OCI-LY1 (cell line): ENCODE measurements at regions not wholly inside any gene's neighbourhood (a gene's known extent, or its start where the extent isn't known, plus 50 kb on each side); places are given as distances from the start of the nearest gene placed in this dataset.

Experiments
- H2AFZ ChIP-seq: fragments of 200-600 bp; sonication (generic), shearing (Covaris generic); 2 replicates; pipeline ENCODE4 v1.6.0; 2014; ENCODE audit warnings: antibody characterized with exemption, mild to moderate bottlenecking, low read length
- H3F3A ChIP-seq: fragments of 200-600 bp; sonication (generic), shearing (Covaris generic); 2 replicates; pipeline ENCODE4 v1.6.0; 2014; ENCODE audit warnings: mild to moderate bottlenecking, antibody characterized with exemption, low read length, moderate library complexity; ENCODE audit not compliant: insufficient read depth
- H3K27ac ChIP-seq: fragments of 200-600 bp; sonication (generic); 2 replicates; pipeline ENCODE4 v1.5.1; 2014; ENCODE audit warnings: low read length, mixed run types, mild to moderate bottlenecking, low read depth; ENCODE audit not compliant: poor library complexity, severe bottlenecking
- H3K27me3 ChIP-seq: fragments of 200-600 bp; sonication (generic); 2 replicates; pipeline ENCODE4 v1.6.0; 2014; ENCODE audit warnings: antibody characterized with exemption, mild to moderate bottlenecking, low read length, moderate library complexity; ENCODE audit not compliant: insufficient read depth
- H3K36me3 ChIP-seq: fragments of 200-600 bp; sonication (generic); 2 replicates; pipeline ENCODE4 v1.6.1; 2014; ENCODE audit warnings: mild to moderate bottlenecking, antibody characterized with exemption, low read length, moderate library complexity, mixed read lengths; ENCODE audit not compliant: insufficient read depth
- H3K4me1 ChIP-seq: fragments of 200-600 bp; sonication (generic); 2 replicates; pipeline ENCODE4 v1.5.1; 2014; ENCODE audit warnings: mild to moderate bottlenecking, low read length, moderate library complexity; ENCODE audit not compliant: insufficient read depth, severe bottlenecking
- H3K4me2 ChIP-seq: fragments of 200-600 bp; sonication (generic), shearing (Covaris generic); 2 replicates; pipeline ENCODE4 v1.6.1; 2014; ENCODE audit warnings: low read length
- H3K4me3 ChIP-seq: fragments of 200-600 bp; sonication (generic); 2 replicates; pipeline ENCODE4 v1.5.1; 2014; ENCODE audit warnings: low read length, low read depth, mild to moderate bottlenecking, mixed read lengths; ENCODE audit not compliant: poor library complexity, severe bottlenecking
- H3K79me2 ChIP-seq: fragments of 200-600 bp; shearing (Covaris generic); 2 replicates; pipeline ENCODE4 v1.6.1; 2016; ENCODE audit warnings: mixed run types, low read length, mixed read lengths; ENCODE audit not compliant: insufficient read depth
- H3K9ac ChIP-seq: fragments of 200-600 bp; sonication (generic), shearing (Covaris generic); 2 replicates; pipeline ENCODE4 v1.6.1; 2014; ENCODE audit warnings: mild to moderate bottlenecking, low read length, mixed read lengths
- H3K9me2 ChIP-seq: fragments of 200-600 bp; sonication (generic), shearing (Covaris generic); 2 replicates; pipeline ENCODE4 v1.6.1; 2014; ENCODE audit warnings: low read depth, mild to moderate bottlenecking, low read length, mixed read lengths
- H3K9me3 ChIP-seq: fragments of 200-600 bp; shearing (Covaris generic); 2 replicates; pipeline ENCODE4 v1.6.1; 2014; ENCODE audit warnings: low read length, mixed read lengths
- H4K20me1 ChIP-seq: fragments of 200-600 bp; sonication (generic), shearing (Covaris generic); 2 replicates; pipeline ENCODE4 v1.6.0; 2016; ENCODE audit warnings: mild to moderate bottlenecking, low read length; ENCODE audit not compliant: insufficient read depth
- CTCF ChIP-seq: fragments of 200-600 bp; sonication (generic), shearing (Covaris generic); IDR thresholded peaks from 2 replicates; pipeline ENCODE4 v1.5.1; 2017; ENCODE audit warnings: mild to moderate bottlenecking, antibody characterized with exemption, low read length, moderate library complexity, mixed read lengths
- EZH2 ChIP-seq: fragments of 200-600 bp; sonication (generic), shearing (Covaris generic); IDR thresholded peaks from 2 replicates; pipeline ENCODE4 v1.8.0; 2017; ENCODE audit warnings: borderline replicate concordance, mixed run types, mild to moderate bottlenecking, antibody characterized with exemption, low read length, moderate library complexity, mixed read lengths

GRCh38 chr9:102534031-102534430 is 461.1 kb upstream of the CYLC2 start:
- no peak overlapping the region for H3K4me3 ChIP-seq
- no peaks in the 10 kb centered on the region for H3K9me3 ChIP-seq
- H2AFZ ChIP-seq: no peak overlapping the region
- no peaks in the 10 kb centered on the region for H3K36me3 ChIP-seq
- H3K27ac ChIP-seq: no peak overlapping the region
- no peak for TF ChIP-seq EZH2
- TF ChIP-seq CTCF: no peak
- no peaks in the 10 kb centered on the region for H3K79me2 ChIP-seq
- H3K4me1 ChIP-seq: no peaks in the 10 kb centered on the region
- H3F3A ChIP-seq: no peaks in the 10 kb centered on the region
- H3K9me2 ChIP-seq: no peaks in the 10 kb centered on the region
- no peak overlapping the region for H3K9ac ChIP-seq
- no peaks in the 10 kb centered on the region for H3K27me3 ChIP-seq
- no peak overlapping the region for H3K4me2 ChIP-seq
- no peaks in the 10 kb centered on the region for H4K20me1 ChIP-seq

GRCh38 chr9:102521097-102521755 is 473.9 kb upstream of the CYLC2 start:
- H3K27ac ChIP-seq: no peak overlapping the region

GRCh38 chr9:102519423-102519822 is 475.7 kb upstream of the CYLC2 start:
- Histone ChIP-seq H3K9me2 (no peaks in the 10 kb centered on the region), H3K4me1 (no peaks in the 10 kb centered on the region), H3K79me2 (no peaks in the 10 kb centered on the region), H3F3A (no peaks in the 10 kb centered on the region), H3K27me3 (no peaks in the 10 kb centered on the region), H3K9me3 (no peaks in the 10 kb centered on the region), H3K4me2 (no peak overlapping the region), H3K27ac (no peak overlapping the region), H3K4me3 (no peak overlapping the region), H4K20me1 (no peaks in the 10 kb centered on the region), H3K36me3 (no peaks in the 10 kb centered on the region), H2AFZ (no peak overlapping the region), H3K9ac (no peak overlapping the region)
- TF ChIP-seq EZH2 (no peak), CTCF (no peak)

More at GRCh38 chr9:102521097-102521755, 473.9 kb upstream of the CYLC2 start:
- Histone ChIP-seq H3K4me1 (no peaks in the 10 kb centered on the region), H3K79me2 (no peaks in the 10 kb centered on the region), H2AFZ (no peak overlapping the region), H3K9ac (no peak overlapping the region), H3F3A (no peaks in the 10 kb centered on the region), H3K27me3 (no peaks in the 10 kb centered on the region), H3K4me3 (no peak overlapping the region), H3K36me3 (no peaks in the 10 kb centered on the region), H3K9me2 (no peaks in the 10 kb centered on the region), H4K20me1 (no peaks in the 10 kb centered on the region), H3K4me2 (no peak overlapping the region), H3K9me3 (no peaks in the 10 kb centered on the region)
- TF ChIP-seq EZH2 (no peak), CTCF (no peak)
